H9 (cell line): ENCODE measurements at regions not wholly inside any gene's neighbourhood (a gene's known extent, or its start where the extent isn't known, plus 50 kb on each side); places are given as distances from the start of the nearest gene placed in this dataset.

Experiments
- DNase-seq: peaks from one replicate; pipeline ENCODE4 v3.0.0-alpha.2; 2017
- H2AFZ ChIP-seq: one replicate; pipeline ENCODE4 v1.6.1; 2013; ENCODE audit warnings: mild to moderate bottlenecking, low read length, control low read depth, moderate library complexity
- H2AK5ac ChIP-seq: 2 replicates; pipeline ENCODE4 v1.6.1; 2013; ENCODE audit warnings: low read length, control low read depth, mixed read lengths; ENCODE audit not compliant: insufficient read length
- H2BK120ac ChIP-seq: one replicate; pipeline ENCODE4 v1.6.1; 2013; ENCODE audit warnings: low read depth, mild to moderate bottlenecking, low read length, control low read depth, inconsistent platforms; ENCODE audit not compliant: poor library complexity, severe bottlenecking
- H2BK12ac ChIP-seq: 2 replicates; pipeline ENCODE4 v1.6.1; 2013; ENCODE audit warnings: low read length, control low read depth, mixed read lengths, low read depth; ENCODE audit not compliant: insufficient read length
- H2BK15ac ChIP-seq: 2 replicates; pipeline ENCODE4 v1.6.1; 2013; ENCODE audit warnings: low read depth, low read length, control low read depth
- H2BK20ac ChIP-seq: one replicate; pipeline ENCODE4 v1.6.1; 2013; ENCODE audit warnings: low read depth, mild to moderate bottlenecking, low read length, control low read depth, inconsistent platforms; ENCODE audit not compliant: poor library complexity, severe bottlenecking
- H2BK5ac ChIP-seq: 2 replicates; pipeline ENCODE4 v1.6.1; 2013; ENCODE audit warnings: low read length, control low read depth, mixed read lengths; ENCODE audit not compliant: insufficient read length
- H3K14ac ChIP-seq: 2 replicates; pipeline ENCODE4 v1.6.1; 2013; ENCODE audit warnings: low read length, control low read depth; ENCODE audit not compliant: insufficient read depth
- H3K18ac ChIP-seq: 2 replicates; pipeline ENCODE4 v1.6.1; 2013; ENCODE audit warnings: low read depth, mild to moderate bottlenecking, mixed read lengths, low read length, control low read depth; ENCODE audit not compliant: insufficient read length
- H3K23ac ChIP-seq: 2 replicates; pipeline ENCODE4 v1.6.1; 2013; ENCODE audit warnings: low read length, control low read depth, mixed read lengths, low read depth; ENCODE audit not compliant: insufficient read length
- H3K23me2 ChIP-seq: 2 replicates; pipeline ENCODE4 v1.6.1; 2013; ENCODE audit warnings: low read depth, mild to moderate bottlenecking, mixed read lengths, low read length, control low read depth; ENCODE audit not compliant: insufficient read length, poor library complexity, severe bottlenecking
- H3K27ac ChIP-seq: 2 replicates; pipeline ENCODE4 v1.5.1; 2013; ENCODE audit warnings: low read length, control low read depth, mixed read lengths, low read depth; ENCODE audit not compliant: insufficient read length
- H3K27me3 ChIP-seq: 2 replicates; pipeline ENCODE4 v1.6.1; 2013; ENCODE audit warnings: low read length, control low read depth, inconsistent platforms; ENCODE audit not compliant: insufficient read depth
- H3K4ac ChIP-seq: 2 replicates; pipeline ENCODE4 v1.6.1; 2013; ENCODE audit warnings: low read depth, mild to moderate bottlenecking, control low read depth, inconsistent platforms, low read length, moderate library complexity
- H3K4me1 ChIP-seq: 2 replicates; pipeline ENCODE4 v1.6.1; 2013; ENCODE audit warnings: low read length, control low read depth, inconsistent platforms; ENCODE audit not compliant: insufficient read depth
- H3K4me2 ChIP-seq: 2 replicates; pipeline ENCODE4 v1.6.1; 2013; ENCODE audit warnings: low read length, control low read depth, mixed read lengths; ENCODE audit not compliant: insufficient read length, insufficient read depth
- H3K56ac ChIP-seq: 2 replicates; pipeline ENCODE4 v1.6.1; 2013; ENCODE audit warnings: low read depth, mild to moderate bottlenecking, mixed read lengths, low read length, control low read depth; ENCODE audit not compliant: insufficient read length
- H3K79me1 ChIP-seq: 2 replicates; pipeline ENCODE4 v1.6.1; 2013; ENCODE audit warnings: low read depth, mild to moderate bottlenecking, moderate library complexity, low read length, control low read depth, inconsistent platforms; ENCODE audit not compliant: insufficient read depth, poor library complexity, severe bottlenecking
- H3K79me2 ChIP-seq: 2 replicates; pipeline ENCODE4 v1.6.1; 2013; ENCODE audit warnings: low read length, control low read depth, inconsistent platforms; ENCODE audit not compliant: insufficient read depth
- H3K9ac ChIP-seq: 2 replicates; pipeline ENCODE4 v1.6.1; 2013; ENCODE audit warnings: low read length, control low read depth, mixed read lengths; ENCODE audit not compliant: insufficient read length; ENCODE audit errors: extremely low read depth
- H3K9me3 ChIP-seq: one replicate; pipeline ENCODE4 v1.6.1; 2013; ENCODE audit warnings: low read depth, low read length, inconsistent platforms; ENCODE audit not compliant: control insufficient read depth
- H3T11ph ChIP-seq: one replicate; pipeline ENCODE4 v1.6.1; 2013; ENCODE audit warnings: mild to moderate bottlenecking, low read length, control low read depth, inconsistent platforms
- H4K20me1 ChIP-seq: one replicate; pipeline ENCODE4 v1.6.1; 2013; ENCODE audit not compliant: control insufficient read depth, insufficient read length, insufficient read depth
- H4K5ac ChIP-seq: 2 replicates; pipeline ENCODE4 v1.6.1; 2013; ENCODE audit warnings: low read depth, mild to moderate bottlenecking, mixed read lengths, low read length, control low read depth; ENCODE audit not compliant: insufficient read length
- H4K8ac ChIP-seq: replicated peaks from 2 replicates; pipeline ENCODE4 v1.6.1; 2013; ENCODE audit warnings: low read length, control low read depth, mixed read lengths, low read depth; ENCODE audit not compliant: insufficient read length
- H4K91ac ChIP-seq: 2 replicates; pipeline ENCODE4 v1.6.1; 2013; ENCODE audit warnings: low read depth, mild to moderate bottlenecking, moderate library complexity, mixed read lengths, low read length, control low read depth; ENCODE audit not compliant: insufficient read length
- H3K27ac Mint-ChIP-seq, 3 experiments: 2 replicates in 2 of 3; 3 replicates in 1 of 3; pipeline ENCODE4 v1.8.0; 2020 to 2021; ENCODE audit warnings: mixed read lengths in 3 of 3, mild to moderate bottlenecking in 1 of 3, moderate library complexity in 1 of 3
- H3K27me3 Mint-ChIP-seq: 2 replicates; pipeline ENCODE4 v1.8.0; 2021; ENCODE audit warnings: low read depth, mild to moderate bottlenecking, moderate library complexity, mixed read lengths
- H3K36me3 Mint-ChIP-seq, 3 experiments: 2 replicates in 2 of 3; 3 replicates in 1 of 3; pipeline ENCODE4 v1.8.0; 2020 to 2021; ENCODE audit warnings: low read depth in 3 of 3, mixed read lengths in 3 of 3; ENCODE audit not compliant: insufficient read depth in 1 of 3
- H3K4me1 Mint-ChIP-seq, 2 experiments: 2 replicates each; pipeline ENCODE4 v1.8.0; 2020; ENCODE audit warnings: mixed read lengths in 2 of 2
- H3K4me3 Mint-ChIP-seq, 2 experiments: 2 replicates in 1 of 2; 3 replicates in 1 of 2; pipeline ENCODE4 v1.8.0; 2020 to 2021; ENCODE audit warnings: mild to moderate bottlenecking in 2 of 2, mixed read lengths in 2 of 2, moderate library complexity in 1 of 2
- H3K9me3 Mint-ChIP-seq, 2 experiments: 2 replicates in 1 of 2; 3 replicates in 1 of 2; pipeline ENCODE4 v1.8.0; 2020; ENCODE audit warnings: mild to moderate bottlenecking in 2 of 2, mixed read lengths in 2 of 2, moderate library complexity in 1 of 2
- CTCF ChIP-seq: fragments of 200-600 bp; sonication (generic); conservative IDR thresholded peaks from 3 replicates; pipeline ENCODE4 v1.8.0; 2021; ENCODE audit warnings: antibody characterized with exemption, mild to moderate bottlenecking
- WGBS: extraction: QIAGEN DNeasy Blood & Tissue Kit; methylation state at CpG from one replicate; pipeline ENCODE4 v1.1.7; 2013; ENCODE audit warnings: missing lambda C conversion rate, low lambda C conversion rate, mixed read lengths; ENCODE audit not compliant: insufficient read length; ENCODE audit errors: extremely low coverage; 5-methylcytosine and 5-hydroxymethylcytosine counted together

- Mint-ChIP-seq H3K27me3 (no peaks in the 10 kb centered on the region), H3K27ac (no peak overlapping the region), H3K36me3 (peaks cover 1 to 12% (median 2%) of the 10 kb centered on the region in 3 experiments; a peak in 5 of 7 replicates), H3K4me1 (peaks cover 0 to under 1% of the 10 kb centered on the region in 2 experiments; a peak in 2 of 4 replicates), H3K4me3 (no peak overlapping the region), H3K9me3 (peaks cover 7 to 9% of the 10 kb centered on the region in 2 experiments; a peak in 4 of 5 replicates)
- no peaks in the 10 kb centered on the region for H3K79me1 ChIP-seq
- no peak overlapping the region for H4K5ac ChIP-seq
- H4K8ac ChIP-seq, result no peak overlapping the region
- no peak overlapping the region for H3K4me2 ChIP-seq
- H2BK5ac ChIP-seq, result no peak overlapping the region
- H3K23ac ChIP-seq, result no peak overlapping the region
- no peaks in the 10 kb centered on the region for H3K9me3 ChIP-seq
- no peak overlapping the region for H3K9ac ChIP-seq
- H3K4me1 ChIP-seq, result no peaks in the 10 kb centered on the region; the same call in 1 of the 2 replicates
- no peak overlapping the region for H4K91ac ChIP-seq
- H3K23me2 ChIP-seq, result no peaks in the 10 kb centered on the region
- H2BK120ac ChIP-seq, result no peak overlapping the region
- no peak overlapping the region for H2AFZ ChIP-seq
- 100% methylated on average over 2 of the region's 3 CpGs for WGBS
- H2AK5ac ChIP-seq, result no peak overlapping the region
- TF ChIP-seq CTCF, result no peak
- H3K4ac ChIP-seq, result no peak overlapping the region
- no peak for DNase-seq
- no peak overlapping the region for H3K56ac ChIP-seq
- no peak overlapping the region for H3K18ac ChIP-seq
- H3K27ac ChIP-seq, result no peak overlapping the region
- H3T11ph ChIP-seq, result no peak overlapping the region
- no peak overlapping the region for H3K14ac ChIP-seq
- H2BK20ac ChIP-seq, result no peak overlapping the region
- H3K79me2 ChIP-seq, result no peaks in the 10 kb centered on the region
- H4K20me1 ChIP-seq, result no peaks in the 10 kb centered on the region
- H2BK15ac ChIP-seq, result no peak overlapping the region
- H2BK12ac ChIP-seq, result no peak overlapping the region
- H3K27me3 ChIP-seq, result no peaks in the 10 kb centered on the region
These were observed 274.0 kb upstream of the PREP start for GRCh38 chr6:105676857-105677256.
